VCaP (cell line): ENCODE measurements at regions not wholly inside any gene's neighbourhood (a gene's known extent, or its start where the extent isn't known, plus 50 kb on each side); places are given as distances from the start of the nearest gene placed in this dataset.

Experiments
- H3K27ac ChIP-seq: fragments of 450-650 bp; 2 replicates; pipeline ENCODE4 v1.5.1; 2017
- TF ChIP-seq, protein P1 (sequence below): fragments of 450-650 bp; conservative IDR thresholded peaks from 2 replicates; pipeline ENCODE4 v1.5.1; 2017; ENCODE audit warnings: mild to moderate bottlenecking, moderate library complexity

DNA sequence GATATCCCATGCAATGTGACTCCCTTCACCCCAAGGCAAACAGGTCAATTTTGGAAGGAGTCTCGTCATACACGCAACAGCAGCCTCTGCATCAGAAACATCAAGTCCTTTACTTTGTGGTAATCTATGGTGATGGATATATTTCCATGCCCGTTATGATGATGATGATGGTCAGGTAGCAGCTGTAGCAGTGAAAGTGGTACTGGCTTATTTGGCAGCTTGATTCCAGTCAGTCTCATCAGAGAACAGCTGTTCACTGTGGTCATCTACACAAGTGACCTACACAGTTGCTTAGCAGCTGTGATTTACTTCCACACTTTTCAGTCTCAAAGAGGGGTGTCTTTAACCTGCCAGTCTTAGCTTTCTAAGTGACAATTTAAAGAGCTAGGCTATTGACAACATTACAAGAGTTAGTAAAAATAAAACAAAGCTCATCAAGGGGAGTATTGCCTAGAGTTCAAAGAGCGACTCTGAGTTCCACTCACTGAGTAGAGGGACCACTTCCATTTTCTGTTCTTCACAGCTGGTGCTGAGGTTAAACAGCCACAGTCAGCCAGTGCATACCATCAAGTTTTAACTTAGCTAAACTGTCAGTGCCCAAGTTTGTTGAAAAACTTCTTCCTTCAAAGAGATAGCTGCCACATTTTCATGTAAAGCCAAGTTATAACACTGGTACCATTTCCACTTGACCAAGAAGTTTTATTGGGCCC, 587.4 kb upstream of the KCNMB2 start:
- H3K27ac ChIP-seq = no peak overlapping the region
- TF ChIP-seq, protein P1, sequence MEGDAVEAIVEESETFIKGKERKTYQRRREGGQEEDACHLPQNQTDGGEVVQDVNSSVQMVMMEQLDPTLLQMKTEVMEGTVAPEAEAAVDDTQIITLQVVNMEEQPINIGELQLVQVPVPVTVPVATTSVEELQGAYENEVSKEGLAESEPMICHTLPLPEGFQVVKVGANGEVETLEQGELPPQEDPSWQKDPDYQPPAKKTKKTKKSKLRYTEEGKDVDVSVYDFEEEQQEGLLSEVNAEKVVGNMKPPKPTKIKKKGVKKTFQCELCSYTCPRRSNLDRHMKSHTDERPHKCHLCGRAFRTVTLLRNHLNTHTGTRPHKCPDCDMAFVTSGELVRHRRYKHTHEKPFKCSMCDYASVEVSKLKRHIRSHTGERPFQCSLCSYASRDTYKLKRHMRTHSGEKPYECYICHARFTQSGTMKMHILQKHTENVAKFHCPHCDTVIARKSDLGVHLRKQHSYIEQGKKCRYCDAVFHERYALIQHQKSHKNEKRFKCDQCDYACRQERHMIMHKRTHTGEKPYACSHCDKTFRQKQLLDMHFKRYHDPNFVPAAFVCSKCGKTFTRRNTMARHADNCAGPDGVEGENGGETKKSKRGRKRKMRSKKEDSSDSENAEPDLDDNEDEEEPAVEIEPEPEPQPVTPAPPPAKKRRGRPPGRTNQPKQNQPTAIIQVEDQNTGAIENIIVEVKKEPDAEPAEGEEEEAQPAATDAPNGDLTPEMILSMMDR = no peak

DNA sequence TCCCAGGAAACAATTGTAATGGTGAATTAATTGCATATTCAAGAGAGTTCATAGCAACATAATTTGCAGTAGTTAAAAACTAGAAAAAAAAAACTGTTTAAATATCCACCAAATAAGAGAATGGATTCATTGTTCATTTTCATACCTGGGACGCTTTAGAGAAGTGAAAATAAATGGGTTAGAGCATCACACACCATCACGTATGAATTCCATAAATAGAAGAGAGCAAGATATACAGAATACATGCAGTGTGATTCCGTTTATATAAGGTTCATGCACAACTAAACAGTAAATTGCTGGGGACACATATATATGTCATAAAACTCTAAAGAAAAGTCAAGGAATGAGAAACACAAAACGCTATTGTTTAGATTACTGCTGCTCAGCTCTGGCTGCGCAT, 577.0 kb upstream of the KCNMB2 start:
- H3K27ac ChIP-seq = no peak overlapping the region
- TF ChIP-seq, protein P1 = no peak

DNA sequence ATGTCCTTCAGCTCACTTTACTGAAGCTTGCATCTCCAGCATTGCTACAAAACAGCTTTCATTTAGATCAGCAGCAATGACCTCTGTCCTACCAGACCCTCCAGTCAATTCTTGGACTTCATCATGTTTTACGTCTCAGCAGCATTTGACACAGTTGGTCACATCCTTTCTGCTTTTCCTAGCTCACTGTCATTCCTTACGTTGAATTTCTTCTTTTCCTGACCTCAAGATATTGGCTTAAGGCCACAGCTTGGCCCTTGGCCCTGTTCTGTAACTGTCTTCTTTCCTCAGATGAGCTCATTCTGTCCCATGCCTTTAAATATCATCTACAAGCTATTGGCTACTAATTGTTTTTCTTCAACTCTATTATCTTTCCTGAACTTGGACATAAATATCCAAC, 576.2 kb upstream of the KCNMB2 start:
- TF ChIP-seq, protein P1 = no peak
- H3K27ac ChIP-seq = no peak overlapping the region

DNA sequence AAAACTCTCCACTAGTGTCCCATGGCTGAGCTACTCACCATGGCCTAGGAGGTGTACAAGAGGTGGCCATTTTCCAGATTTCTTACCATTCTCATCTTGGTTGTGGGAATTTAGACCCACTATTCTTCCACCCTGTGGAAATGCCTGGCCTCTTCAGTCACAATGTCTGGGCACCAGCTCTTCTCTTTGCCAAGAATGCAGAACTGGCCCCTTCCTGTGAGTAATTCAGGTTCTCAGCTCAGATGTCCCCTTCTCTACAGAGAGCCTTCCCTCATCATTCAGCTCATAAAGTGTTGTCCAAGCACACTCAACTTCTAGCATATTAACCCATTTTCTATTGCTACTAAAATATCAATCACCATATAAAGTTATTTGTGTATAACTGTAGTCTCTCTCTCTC, 575.5 kb upstream of the KCNMB2 start:
- no peak overlapping the region for H3K27ac ChIP-seq
- TF ChIP-seq, protein P1 = no peak

DNA sequence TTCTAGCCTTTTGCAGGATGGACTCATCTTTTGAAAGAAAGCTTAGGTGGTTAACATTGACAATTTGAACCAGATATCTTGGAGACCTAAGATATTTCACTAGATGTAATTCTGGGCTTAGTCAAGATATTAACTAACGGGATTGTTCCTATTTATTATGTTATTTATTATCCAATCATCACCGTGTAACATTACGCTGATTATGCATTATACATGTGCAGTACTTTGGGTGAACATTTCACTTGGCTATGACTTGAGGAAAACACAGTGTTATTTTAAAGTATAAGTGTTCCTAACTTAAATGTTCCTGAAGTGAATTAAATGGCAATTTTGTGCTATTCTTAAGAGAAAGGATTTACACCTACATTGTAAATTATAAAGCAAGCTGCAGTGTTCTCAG, 574.5 kb upstream of the KCNMB2 start:
- TF ChIP-seq, protein P1 = no peak
- no peak overlapping the region for H3K27ac ChIP-seq

DNA sequence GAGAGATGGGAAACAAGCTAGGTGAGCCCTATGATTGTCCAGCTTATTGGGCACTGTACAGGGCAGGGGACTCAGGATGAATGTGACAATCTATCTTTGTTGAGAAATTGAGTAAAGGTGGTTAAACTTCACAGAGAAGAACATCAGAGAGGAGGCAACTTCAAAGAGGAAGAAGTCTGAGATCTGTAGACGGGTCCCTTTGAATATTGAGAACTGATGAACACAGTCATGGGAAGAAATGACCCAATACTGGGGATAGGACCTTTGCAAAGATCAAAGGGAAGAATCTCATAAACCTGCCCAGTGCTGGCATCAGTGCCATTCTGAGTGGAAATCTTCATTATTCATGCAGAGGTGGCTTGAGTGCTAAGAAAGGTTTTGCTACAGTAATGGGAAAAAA, 569.7 kb upstream of the KCNMB2 start:
- H3K27ac ChIP-seq = no peak overlapping the region
- TF ChIP-seq, protein P1 = no peak

DNA sequence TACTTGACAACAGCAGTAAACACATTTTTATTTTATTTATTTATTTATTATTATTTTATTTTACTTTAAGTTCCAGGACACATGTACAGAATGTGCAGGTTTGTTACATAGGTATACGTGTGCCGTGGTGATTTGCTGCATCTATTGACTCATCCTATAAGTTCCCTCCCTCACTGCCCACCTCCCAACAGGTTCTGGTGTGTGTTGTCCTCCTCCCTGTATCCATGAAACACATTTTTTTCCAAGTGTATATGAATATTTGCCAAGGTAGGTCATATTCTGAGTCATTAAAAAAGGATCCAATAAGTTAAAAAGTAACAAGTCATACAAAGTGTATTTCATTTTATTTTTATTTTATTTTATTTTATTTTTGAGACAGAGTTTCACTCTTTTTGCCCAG, 567.3 kb upstream of the KCNMB2 start:
- TF ChIP-seq, protein P1 = no peak
- H3K27ac ChIP-seq = no peak overlapping the region
